BE2C (cell line): ENCODE measurements at regions not wholly inside any gene's neighbourhood (a gene's known extent, or its start where the extent isn't known, plus 50 kb on each side); places are given as distances from the start of the nearest gene placed in this dataset.

ENCODE experiments used
- DNase-seq: peaks from one replicate; pipeline ENCODE4 v3.0.0-alpha.2; 2020
- H3K27me3 ChIP-seq: fragments of 250-450 bp; sonication (Bioruptor Pico); 2 replicates; pipeline ENCODE4 v1.5.1; 2020; ENCODE audit warnings: mild to moderate bottlenecking
- H3K36me3 ChIP-seq: fragments of 250-450 bp; sonication (Bioruptor Pico); 2 replicates; pipeline ENCODE4 v1.5.1; 2020; ENCODE audit warnings: mild to moderate bottlenecking
- H3K4me1 ChIP-seq: fragments of 250-450 bp; sonication (Bioruptor Pico); 2 replicates; pipeline ENCODE4 v1.5.1; 2020
- H3K4me3 ChIP-seq: 2 replicates; pipeline ENCODE4 v1.5.1; 2011; ENCODE audit warnings: low read depth, low read length
- H3K9me3 ChIP-seq: fragments of 250-450 bp; sonication (Bioruptor Pico); 2 replicates; pipeline ENCODE4 v1.5.1; 2020
- CTCF ChIP-seq: IDR thresholded peaks from 2 replicates; pipeline ENCODE4 v1.5.1; 2012; ENCODE audit warnings: mild to moderate bottlenecking, low read depth, low read length

GRCh38 chr4:13248621-13249298, 235.4 kb downstream of the RAB28 start:
- TF ChIP-seq CTCF, result peak; percentile 46
- no peak for DNase-seq
- H3K9me3 ChIP-seq, result no peaks in the 10 kb centered on the region
- H3K4me1 ChIP-seq, result no peaks in the 10 kb centered on the region
- no peak overlapping the region for H3K4me3 ChIP-seq
- H3K36me3 ChIP-seq, result no peaks in the 10 kb centered on the region
- no peaks in the 10 kb centered on the region for H3K27me3 ChIP-seq

DNA sequence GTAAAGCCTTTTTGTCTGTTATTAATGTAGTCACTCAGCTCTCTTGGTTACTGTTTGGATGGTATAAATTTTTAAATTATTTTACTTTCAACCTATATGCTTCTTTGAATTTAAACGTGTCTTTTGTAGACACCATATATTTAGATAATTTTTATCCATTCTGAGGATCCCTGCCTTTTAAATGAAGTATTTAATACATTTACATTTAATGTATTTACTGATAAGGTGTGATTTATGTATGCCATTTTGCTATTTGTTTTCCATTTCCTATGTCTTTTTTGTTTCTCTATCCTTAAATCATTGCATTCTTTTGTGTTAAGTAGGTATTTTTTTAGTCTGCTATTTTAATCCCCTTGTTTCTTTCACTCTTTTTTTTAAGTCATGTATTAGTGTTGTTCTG, 238.0 kb downstream of the RAB28 start:
- TF ChIP-seq CTCF, result no peak
- no peaks in the 10 kb centered on the region for H3K9me3 ChIP-seq
- no peaks in the 10 kb centered on the region for H3K36me3 ChIP-seq
- H3K27me3 ChIP-seq, result no peaks in the 10 kb centered on the region
- no peak for DNase-seq
- H3K4me3 ChIP-seq, result no peak overlapping the region
- H3K4me1 ChIP-seq, result no peaks in the 10 kb centered on the region

- DNase-seq, result no peak
- Histone ChIP-seq H3K4me1 (no peaks in the 10 kb centered on the region), H3K9me3 (no peaks in the 10 kb centered on the region), H3K36me3 (no peaks in the 10 kb centered on the region), H3K27me3 (no peaks in the 10 kb centered on the region), H3K4me3 (no peak overlapping the region)
- TF ChIP-seq CTCF, result no peak
Measured at GRCh38 chr4:13244444-13244843, 239.7 kb downstream of the RAB28 start.

DNA sequence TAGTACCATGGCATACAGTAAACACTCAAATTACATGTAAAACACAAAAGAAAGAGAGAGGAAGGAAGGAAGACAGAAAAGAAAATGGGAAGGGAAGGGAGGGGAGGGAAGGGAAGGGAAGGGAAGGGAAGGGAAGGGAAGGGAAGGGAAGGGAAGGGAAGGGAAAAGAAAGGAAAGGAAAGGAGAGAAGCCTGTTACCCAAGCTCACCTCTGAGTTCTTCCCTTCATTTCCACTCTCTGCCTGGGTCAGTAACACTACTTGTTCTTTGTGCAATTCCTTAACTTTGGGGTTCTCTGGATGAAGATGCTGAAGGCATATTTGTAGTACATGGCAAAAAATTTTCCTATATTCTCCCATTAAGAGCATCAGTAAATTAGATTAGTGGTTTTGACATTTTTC, 241.0 kb downstream of the RAB28 start:
- H3K4me3 ChIP-seq, result no peak overlapping the region
- TF ChIP-seq CTCF, result no peak
- no peak for DNase-seq
- H3K27me3 ChIP-seq, result no peaks in the 10 kb centered on the region
- H3K36me3 ChIP-seq, result no peaks in the 10 kb centered on the region
- H3K4me1 ChIP-seq, result no peaks in the 10 kb centered on the region
- H3K9me3 ChIP-seq, result no peaks in the 10 kb centered on the region

DNA sequence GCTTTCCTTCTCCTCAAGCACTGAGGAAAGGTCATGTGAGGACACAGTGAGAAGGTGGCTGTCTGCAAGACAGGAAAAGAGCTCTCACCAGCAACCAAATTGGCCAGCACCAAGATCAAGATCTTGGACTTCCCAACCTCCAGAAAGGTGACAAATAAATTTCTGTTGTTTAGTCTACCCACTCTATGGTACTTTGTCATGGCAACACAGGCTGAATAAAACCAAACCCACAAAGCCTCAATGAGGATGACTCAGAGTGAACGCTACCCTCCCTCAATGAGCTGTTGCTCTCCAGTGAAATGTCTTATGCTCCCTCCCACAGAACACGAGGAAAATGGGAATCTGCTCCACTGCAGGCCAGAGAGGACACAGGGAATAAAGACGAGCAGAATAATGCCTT, 244.1 kb downstream of the RAB28 start:
- H3K4me3 ChIP-seq, result no peak overlapping the region
- no peaks in the 10 kb centered on the region for H3K4me1 ChIP-seq
- no peaks in the 10 kb centered on the region for H3K27me3 ChIP-seq
- no peaks in the 10 kb centered on the region for H3K36me3 ChIP-seq
- TF ChIP-seq CTCF, result no peak
- DNase-seq, result no peak
- no peaks in the 10 kb centered on the region for H3K9me3 ChIP-seq

- H3K36me3 ChIP-seq, result no peaks in the 10 kb centered on the region
- TF ChIP-seq CTCF, result no peak
- no peak for DNase-seq
- no peaks in the 10 kb centered on the region for H3K4me1 ChIP-seq
- no peaks in the 10 kb centered on the region for H3K27me3 ChIP-seq
- no peak overlapping the region for H3K4me3 ChIP-seq
- H3K9me3 ChIP-seq, result no peaks in the 10 kb centered on the region
Measured at GRCh38 chr4:13238936-13239335, 245.2 kb downstream of the RAB28 start.
